ENCODE measurements at regions not wholly inside any gene's neighbourhood (a gene's known extent, or its start where the extent isn't known, plus 50 kb on each side); places are given as distances from the start of the nearest gene placed in this dataset.

GRCh38 chr20:51886891-51887608, 84.7 kb upstream of the SALL4 start:
- TF ChIP-seq CTCF (IDR thresholded peaks at IDR 0.05): no peak
- no peak for TF ChIP-seq ZFX (IDR thresholded peaks at IDR 0.05; ENCODE audit: borderline replicate concordance)

Data from 22Rv1 (cell line).